ENCODE measurements at regions not wholly inside any gene's neighbourhood (a gene's known extent, or its start where the extent isn't known, plus 50 kb on each side); places are given as distances from the start of the nearest gene placed in this dataset.
"Not testable (repeated sequence)": the region's sequence is repeated elsewhere in the genome, so short reads cannot be mapped to it uniquely, and the experiment has no call there.

- no peak for DNase-seq
Observed at GRCh38 chr12:131192951-131193350, 239.2 kb downstream of the ADGRD1 start.

- peak in 1 of 2 experiments; percentile 8 for DNase-seq
Observed at GRCh38 chr12:131194166-131194565, 240.5 kb downstream of the ADGRD1 start.

GRCh38 chr12:131195796-131196195, 242.1 kb downstream of the ADGRD1 start:
- no peak for DNase-seq

- no peak for DNase-seq
Observed at GRCh38 chr12:131196220-131196619, 242.5 kb downstream of the ADGRD1 start.

- DNase-seq = no peak
Observed at GRCh38 chr12:131197490-131197889, 243.8 kb downstream of the ADGRD1 start.

- DNase-seq = no peak
Observed at GRCh38 chr12:131199221-131199620, 245.5 kb downstream of the ADGRD1 start.

GRCh38 chr12:131201912-131202311, 248.2 kb downstream of the ADGRD1 start:
- DNase-seq = not testable (repeated sequence)

- DNase-seq = no peak
Observed at GRCh38 chr12:131202592-131203378, 249.1 kb downstream of the ADGRD1 start.

GRCh38 chr12:131203666-131204415, 250.1 kb downstream of the ADGRD1 start:
- DNase-seq = no peak

GRCh38 chr12:131204416-131205274, 250.9 kb downstream of the ADGRD1 start:
- no peak for DNase-seq

GRCh38 chr12:131205275-131205933, 251.7 kb downstream of the ADGRD1 start:
- not testable (repeated sequence) for DNase-seq

GRCh38 chr12:131206630-131207299, 253.1 kb downstream of the ADGRD1 start:
- DNase-seq = not testable (repeated sequence)

GRCh38 chr12:131207300-131207660, 253.6 kb downstream of the ADGRD1 start:
- not testable (repeated sequence) for DNase-seq

GRCh38 chr12:131207841-131208240, 254.1 kb downstream of the ADGRD1 start:
- DNase-seq = not testable (repeated sequence)

- DNase-seq = no peak
Observed at GRCh38 chr12:131208425-131208824, 254.7 kb downstream of the ADGRD1 start.

GRCh38 chr12:131209082-131210070, 255.7 kb downstream of the ADGRD1 start:
- DNase-seq = peak in 1 of 2 experiments; percentile 42

- DNase-seq = no peak
Observed at GRCh38 chr12:131210506-131211339, 257.0 kb downstream of the ADGRD1 start.

- no peak for DNase-seq
Observed at GRCh38 chr12:131211340-131211938, 257.7 kb downstream of the ADGRD1 start.

GRCh38 chr12:131213896-131214442, 260.3 kb downstream of the ADGRD1 start:
- no peak for DNase-seq
